WTC11 (cell line): ENCODE measurements at regions not wholly inside any gene's neighbourhood (a gene's known extent, or its start where the extent isn't known, plus 50 kb on each side); places are given as distances from the start of the nearest gene placed in this dataset.
A peak's percentile ranks its signal among the peaks of the same experiment; 100 is the strongest.

Source experiments
- ATAC-seq: fragments of 200-7000 bp; cut with Tn5 transposase; 2 replicates; pipeline ENCODE4 v1.10.0; 2021; ENCODE audit warnings: mild to moderate bottlenecking, moderate library complexity
- CTCF ChIA-PET: fragments of 300-600 bp; sonication (Branson Sonifier 250); formaldehyde crosslinking; loops from one replicate; lab custom pipeline; 2021; ENCODE audit warnings: antibody characterized with exemption; lab: Charles Lee
- POLR2A ChIA-PET: fragments of 350-600 bp; sonication (Branson Sonifier 250); formaldehyde crosslinking; loops from one replicate; lab custom pipeline; 2021; ENCODE audit warnings: antibody characterized with exemption; lab: Charles Lee
- DNase-seq: peaks from one replicate; pipeline ENCODE4 v3.0.0; 2021; ENCODE audit warnings: low spot score
- H3K27ac Mint-ChIP-seq: 2 replicates; pipeline ENCODE4 v1.8.0; 2021; ENCODE audit warnings: mixed read lengths
- H3K27me3 Mint-ChIP-seq: 2 replicates; pipeline ENCODE4 v1.8.0; 2021; ENCODE audit warnings: low read depth, mild to moderate bottlenecking, moderate library complexity, mixed read lengths
- H3K36me3 Mint-ChIP-seq: 2 replicates; pipeline ENCODE4 v1.8.0; 2021; ENCODE audit warnings: mixed read lengths
- H3K4me1 Mint-ChIP-seq: 2 replicates; pipeline ENCODE4 v1.8.0; 2022; ENCODE audit warnings: mixed read lengths
- H3K4me3 Mint-ChIP-seq: 2 replicates; pipeline ENCODE4 v1.8.0; 2021; ENCODE audit warnings: mild to moderate bottlenecking, moderate library complexity, mixed read lengths
- H3K9me3 Mint-ChIP-seq: 2 replicates; pipeline ENCODE4 v1.8.0; 2021; ENCODE audit warnings: mixed read lengths
- AFF4 ChIP-seq: sonication (generic); formaldehyde crosslinking; IDR thresholded peaks from 2 replicates; pipeline ENCODE4 v1.8.1; 2023; ENCODE audit warnings: mild to moderate bottlenecking, missing genetic modification reagents, borderline replicate concordance
- ATF1 ChIP-seq: sonication (generic); formaldehyde crosslinking; IDR thresholded peaks from 2 replicates; pipeline ENCODE4 v1.8.1; 2023; ENCODE audit warnings: mild to moderate bottlenecking, moderate library complexity, missing genetic modification reagents
- CDX4 ChIP-seq: fragments of 250-450 bp; sonication (Bioruptor Pico); IDR thresholded peaks from 2 replicates; pipeline ENCODE4 v1.9.0; 2021; ENCODE audit warnings: moderate library complexity, mild to moderate bottlenecking, inconsistent platforms, borderline replicate concordance
- CREB1 ChIP-seq: sonication (generic); formaldehyde crosslinking; IDR thresholded peaks from 2 replicates; pipeline ENCODE4 v1.8.0; 2023; ENCODE audit warnings: mild to moderate bottlenecking, missing genetic modification reagents
- CREM ChIP-seq: sonication (generic); formaldehyde crosslinking; IDR thresholded peaks from 2 replicates; pipeline ENCODE4 v1.8.1; 2022; ENCODE audit warnings: mild to moderate bottlenecking, missing genetic modification reagents, moderate library complexity
- KAT7 ChIP-seq: sonication (generic); formaldehyde crosslinking; IDR thresholded peaks from 2 replicates; pipeline ENCODE4 v1.8.1; 2023; ENCODE audit warnings: missing genetic modification reagents, mild to moderate bottlenecking, borderline replicate concordance
- MAX ChIP-seq: sonication (generic); formaldehyde crosslinking; IDR thresholded peaks from 2 replicates; pipeline ENCODE4 v1.8.0; 2022; ENCODE audit warnings: mild to moderate bottlenecking, missing genetic modification reagents
- NFYB ChIP-seq: sonication (generic); formaldehyde crosslinking; conservative IDR thresholded peaks from 2 replicates; pipeline ENCODE4 v1.8.0; 2022; ENCODE audit warnings: low read depth, missing genetic modification reagents
- NR1H2 ChIP-seq: sonication (generic); formaldehyde crosslinking; IDR thresholded peaks from 2 replicates; pipeline ENCODE4 v1.9.0; 2021; ENCODE audit warnings: mild to moderate bottlenecking, moderate library complexity, missing genetic modification reagents
- NR2C2 ChIP-seq: sonication (generic); formaldehyde crosslinking; IDR thresholded peaks from 2 replicates; pipeline ENCODE4 v1.8.0; 2022; ENCODE audit warnings: mild to moderate bottlenecking, missing genetic modification reagents
- NR3C1 ChIP-seq: sonication (generic); formaldehyde crosslinking; conservative IDR thresholded peaks from 2 replicates; pipeline ENCODE4 v1.8.1; 2023; ENCODE audit warnings: low read depth, mild to moderate bottlenecking, missing genetic modification reagents
- PRDM15 ChIP-seq: sonication (generic); formaldehyde crosslinking; IDR thresholded peaks from 2 replicates; pipeline ENCODE4 v1.8.0; 2022; ENCODE audit warnings: missing genetic modification reagents
- SP1 ChIP-seq: sonication (generic); formaldehyde crosslinking; conservative IDR thresholded peaks from 2 replicates; pipeline ENCODE4 v1.8.1; 2022; ENCODE audit warnings: missing genetic modification reagents
- ZBTB43 ChIP-seq: sonication (generic); formaldehyde crosslinking; IDR thresholded peaks from 2 replicates; pipeline ENCODE4 v1.8.1; 2023; ENCODE audit warnings: mild to moderate bottlenecking, missing genetic modification reagents
- ZNF219 ChIP-seq: sonication (generic); formaldehyde crosslinking; IDR thresholded peaks from 2 replicates; pipeline ENCODE4 v1.8.0; 2023; ENCODE audit warnings: missing genetic modification reagents, mild to moderate bottlenecking, borderline replicate concordance
- ZNF263 ChIP-seq: sonication (generic); formaldehyde crosslinking; IDR thresholded peaks from 2 replicates; pipeline ENCODE4 v1.8.1; 2022; ENCODE audit warnings: low read depth, mild to moderate bottlenecking, moderate library complexity, missing genetic modification reagents
- ZNF317 ChIP-seq: sonication (generic); formaldehyde crosslinking; IDR thresholded peaks from 2 replicates; pipeline ENCODE4 v1.8.1; 2023; ENCODE audit warnings: low read depth, mild to moderate bottlenecking, moderate library complexity, missing genetic modification reagents, borderline replicate concordance
- ZNF416 ChIP-seq: fragments of 250-450 bp; sonication (Bioruptor Pico); IDR thresholded peaks from 2 replicates; pipeline ENCODE4 v1.9.0; 2021; ENCODE audit warnings: mild to moderate bottlenecking, inconsistent platforms
- ZNF423 ChIP-seq: fragments of 250-450 bp; sonication (Bioruptor Pico); IDR thresholded peaks from 2 replicates; pipeline ENCODE4 v2.1.2; 2022; ENCODE audit warnings: mild to moderate bottlenecking, moderate library complexity
- ZNF512 ChIP-seq: sonication (generic); formaldehyde crosslinking; IDR thresholded peaks from 2 replicates; pipeline ENCODE4 v1.8.1; 2022; ENCODE audit warnings: missing genetic modification reagents, borderline replicate concordance

- Mint-ChIP-seq H3K36me3 (no peaks in the 10 kb centered on the region), H3K9me3 (no peaks in the 10 kb centered on the region), H3K4me3 (no peak overlapping the region), H3K27ac (no peak overlapping the region), H3K27me3 (no peaks in the 10 kb centered on the region), H3K4me1 (peaks cover 4% of the 10 kb centered on the region)
- TF ChIP-seq ZNF416 (CRISPR knock-in tag) (no peak), MAX (CRISPR knock-in tag) (no peak), ZNF263 (CRISPR knock-in tag) (no peak), ZNF317 (no peak), ATF1 (CRISPR knock-in tag) (no peak), PRDM15 (no peak), ZNF512 (CRISPR knock-in tag) (no peak), NR2C2 (CRISPR knock-in tag) (no peak), CREB1 (CRISPR knock-in tag) (no peak), AFF4 (CRISPR knock-in tag) (no peak), ZNF423 (no peak), CDX4 (CRISPR knock-in tag) (no peak), NR1H2 (CRISPR knock-in tag) (no peak), CREM (CRISPR knock-in tag) (no peak), ZNF219 (CRISPR knock-in tag) (no peak), NFYB (CRISPR knock-in tag) (no peak), SP1 (CRISPR knock-in tag) (no peak), ZBTB43 (CRISPR knock-in tag) (no peak), KAT7 (CRISPR knock-in tag) (no peak), NR3C1 (CRISPR knock-in tag) (no peak)
- DNase-seq (no peak), ATAC-seq (peak; percentile 39; the same call in 1 of the 2 replicates)
- CTCF ChIA-PET = interaction anchor here (0.9 to 1.1 kb wide), 2 partner anchors 92 to 129 kb away, joined by 3 read pairs; no protein-coding TSS in a partner anchor
- POLR2A ChIA-PET = no interaction called here
Measured at GRCh38 chr15:77692614-77693013, 59.9 kb upstream of the LINGO1 start.
